Aorta (tissue), 5 donors: ENCODE measurements at regions not wholly inside any gene's neighbourhood (a gene's known extent, or its start where the extent isn't known, plus 50 kb on each side); places are given as distances from the start of the nearest gene placed in this dataset.

Experiments used
- ATAC-seq: fragments of 200-7000 bp; cut with Tn5 transposase; one replicate; pipeline ENCODE4 v1.9.1; 2022; ENCODE audit warnings: moderate library complexity; ENCODE audit not compliant: low FRiP score
- DNase-seq, 2 donors: peaks; one replicate each; pipeline ENCODE4 v3.0.0-alpha.2; 2020
- H3K27ac ChIP-seq, 2 donors: one replicate each; pipeline ENCODE4 v1.5.1; 2013; ENCODE audit warnings: low read length in 2 of 2, mild to moderate bottlenecking in 2 of 2, moderate library complexity in 2 of 2, control low read depth in 1 of 2, inconsistent platforms in 1 of 2, low read depth in 1 of 2
- H3K27me3 ChIP-seq, 2 donors: one replicate each; pipeline ENCODE4 v1.6.1; 2013; ENCODE audit warnings: control low read depth in 1 of 2, low read length in 1 of 2, mild to moderate bottlenecking in 1 of 2, moderate library complexity in 1 of 2; ENCODE audit not compliant: insufficient read depth in 2 of 2, control insufficient read depth in 1 of 2
- H3K36me3 ChIP-seq, 2 donors: one replicate each; pipeline ENCODE4 v1.6.1; 2013; ENCODE audit warnings: control low read depth in 1 of 2, low read length in 1 of 2, mild to moderate bottlenecking in 1 of 2; ENCODE audit not compliant: insufficient read depth in 2 of 2, control insufficient read depth in 1 of 2
- H3K4me1 ChIP-seq, 2 donors: one replicate each; pipeline ENCODE4 v1.6.1; 2013; ENCODE audit warnings: low read length in 2 of 2, control low read depth in 1 of 2, mild to moderate bottlenecking in 1 of 2, moderate library complexity in 1 of 2; ENCODE audit not compliant: insufficient read depth in 2 of 2, control insufficient read depth in 1 of 2
- H3K4me3 ChIP-seq, 2 donors: one replicate each; pipeline ENCODE4 v1.5.1; 2013; ENCODE audit warnings: low read length in 2 of 2, control low read depth in 1 of 2, mild to moderate bottlenecking in 1 of 2
- H3K9me3 ChIP-seq: one replicate; pipeline ENCODE4 v1.6.1; 2013; ENCODE audit warnings: mild to moderate bottlenecking, low read length; ENCODE audit not compliant: control insufficient read depth
- WGBS, 2 donors: extraction: QIAGEN DNeasy Blood & Tissue Kit; methylation state at CpG; one replicate each; pipeline ENCODE4 v1.1.7; 2013; 5-methylcytosine and 5-hydroxymethylcytosine counted together
- intact Hi-C, 2 donors: fragments of 100-400 bp; cut with DNase I; formaldehyde crosslinking; loops; one replicate each; pipeline versions ENCODE4 v1.14.2 to v1.15.0; 2022
- donor health status: healthy with polysubstance abuse.
- donor health status: Bipolar disorder and iron deficiency.
- donor health status: DM: no; HTN: no; CAD: no.
- donor health status: DM: no; HTN: no; CAD: no.
- donor health status: DM: yes; HTN: yes; CAD: no.

DNA sequence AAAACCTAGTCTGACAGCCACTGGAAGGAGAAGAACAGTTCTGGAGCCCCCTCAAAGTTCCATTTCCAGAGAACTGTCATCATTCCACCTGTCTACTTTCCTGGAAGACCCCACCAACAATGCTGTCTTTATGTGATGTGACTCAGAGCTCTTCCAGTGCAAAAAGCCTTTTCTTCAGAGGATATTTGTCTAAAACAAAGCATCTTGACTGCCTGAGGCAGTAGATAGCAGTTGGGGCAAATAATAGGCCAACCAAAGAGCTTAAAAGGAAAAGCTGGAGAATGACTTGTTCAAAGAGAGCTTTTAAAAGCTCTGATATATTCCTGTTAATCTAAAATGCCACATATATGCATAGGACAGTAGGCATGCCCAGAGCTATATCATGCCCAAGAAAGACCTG is 62.6 kb downstream of the MIS18A start:
- no peak overlapping the region for H3K4me3 ChIP-seq
- no peaks in the 10 kb centered on the region for H3K27me3 ChIP-seq
- H3K9me3 ChIP-seq = no peaks in the 10 kb centered on the region
- H3K27ac ChIP-seq = no peak overlapping the region
- no peaks in the 10 kb centered on the region for H3K4me1 ChIP-seq
- H3K36me3 ChIP-seq = no peaks in the 10 kb centered on the region
- ATAC-seq = no peak
- DNase-seq = no peak
- intact Hi-C loops = no loop called here

DNA sequence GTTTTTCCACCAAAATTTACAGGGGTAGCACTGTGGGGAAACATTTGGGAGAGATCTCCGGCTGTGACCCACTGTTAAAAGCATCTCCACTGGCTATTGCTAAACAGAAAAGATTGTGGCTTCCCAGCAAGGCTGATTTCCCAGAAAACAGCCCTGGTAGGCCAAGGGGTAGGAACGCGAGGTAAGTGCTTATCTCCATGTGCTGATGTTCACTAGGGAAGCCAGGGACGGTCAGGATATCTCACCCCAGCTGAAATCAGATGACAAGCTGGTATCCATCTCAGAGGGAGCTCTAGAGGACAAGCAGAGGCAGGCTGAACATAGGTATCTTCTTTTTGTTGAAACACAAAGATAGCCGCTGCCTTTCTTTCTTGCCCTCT is 63.6 kb downstream of the MIS18A start:
- no peaks in the 10 kb centered on the region for H3K36me3 ChIP-seq
- H3K4me3 ChIP-seq = no peak overlapping the region
- 69 to 81% methylated on average over 5 of the region's 5 CpGs for WGBS, 2 donors
- H3K27me3 ChIP-seq = no peaks in the 10 kb centered on the region
- ATAC-seq (no peak), DNase-seq (no peak)
- H3K27ac ChIP-seq = no peak overlapping the region
- H3K9me3 ChIP-seq = no peaks in the 10 kb centered on the region
- H3K4me1 ChIP-seq = no peaks in the 10 kb centered on the region
- intact Hi-C loops = no loop called here

DNA sequence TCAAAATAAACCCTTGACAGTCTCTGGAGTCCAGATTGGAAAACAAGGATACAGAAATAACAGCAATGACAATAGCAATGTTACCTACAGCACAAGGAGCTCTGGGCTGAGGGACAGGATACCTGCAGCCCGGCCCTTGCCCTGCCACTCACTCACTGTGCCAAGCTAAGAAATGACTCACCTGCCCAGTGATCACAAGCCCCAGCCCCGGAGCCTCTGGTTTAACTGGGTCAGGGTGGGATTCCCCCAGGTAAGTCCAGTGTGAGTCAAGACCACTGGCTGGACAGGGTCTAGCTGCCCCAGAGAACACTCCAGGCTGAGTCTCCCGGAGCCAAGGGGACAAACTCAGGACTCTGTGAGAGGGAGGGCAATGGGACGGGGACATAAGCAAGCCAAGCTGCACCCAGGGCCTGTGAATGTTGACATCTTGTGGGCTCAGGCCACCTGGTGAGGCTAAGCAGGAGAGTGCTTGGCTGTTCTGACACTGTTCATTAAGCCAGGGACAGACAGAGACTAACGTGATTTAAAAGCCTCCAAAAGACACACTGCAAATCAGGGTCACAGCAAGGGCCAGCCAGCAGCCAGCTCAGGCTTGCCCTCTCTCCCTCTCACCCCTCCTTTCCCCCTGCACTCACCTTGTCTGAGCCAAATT is 64.1 kb downstream of the MIS18A start:
- DNase-seq (no peak), ATAC-seq (no peak)
- Histone ChIP-seq H3K4me1 (no peaks in the 10 kb centered on the region), H3K27me3 (no peaks in the 10 kb centered on the region), H3K27ac (no peak overlapping the region), H3K9me3 (no peaks in the 10 kb centered on the region), H3K4me3 (no peak overlapping the region), H3K36me3 (no peaks in the 10 kb centered on the region)
- WGBS, 2 donors = 80 to 82% methylated on average over 5 of the region's 5 CpGs
- intact Hi-C loops = no loop called here

DNA sequence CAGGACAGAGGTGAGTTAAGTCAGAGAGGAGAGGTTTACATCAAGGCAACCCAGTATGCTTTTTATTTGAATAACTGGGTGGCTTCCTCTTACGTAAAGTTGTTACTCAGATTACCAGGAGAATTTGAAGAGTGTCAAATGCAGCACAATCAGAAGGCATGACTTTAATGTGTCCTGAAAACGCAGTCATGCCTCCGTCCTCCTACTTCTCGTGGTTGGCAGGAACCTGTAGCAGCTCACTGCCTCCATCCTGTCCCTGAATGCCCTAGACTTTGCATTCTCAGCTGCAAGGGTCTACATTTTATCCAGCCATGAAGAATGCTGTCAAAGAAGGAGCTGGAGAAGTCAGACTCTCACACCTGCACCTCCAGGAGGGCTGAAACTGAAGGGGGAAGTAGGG is 66.7 kb downstream of the MIS18A start:
- no peaks in the 10 kb centered on the region for H3K4me1 ChIP-seq
- DNase-seq (no peak), ATAC-seq (no peak)
- H3K27me3 ChIP-seq = no peaks in the 10 kb centered on the region
- no peaks in the 10 kb centered on the region for H3K36me3 ChIP-seq
- 80 to 84% methylated on average over 4 of the region's 4 CpGs for WGBS, 2 donors
- intact Hi-C loops = no loop called here
- no peak overlapping the region for H3K27ac ChIP-seq
- no peak overlapping the region for H3K4me3 ChIP-seq
- H3K9me3 ChIP-seq = no peaks in the 10 kb centered on the region

DNA sequence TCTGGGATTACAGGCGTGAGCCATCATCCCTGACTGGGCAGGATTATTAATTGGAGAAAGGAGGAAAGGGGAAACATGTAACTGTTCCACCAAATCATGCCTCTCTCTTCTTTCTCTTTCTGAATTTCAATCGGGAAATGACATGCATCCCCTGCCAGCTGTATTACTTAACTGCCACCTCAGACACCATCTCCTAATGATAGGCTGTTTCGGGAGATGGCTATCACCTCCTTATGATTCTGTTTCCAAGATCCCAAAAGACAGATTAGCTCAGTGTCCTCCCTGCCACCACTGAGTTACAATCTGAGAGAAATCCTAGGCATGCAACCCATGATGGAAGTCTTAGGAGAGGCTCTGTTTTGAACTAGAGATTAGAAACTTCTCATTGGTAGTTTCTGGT is 67.5 kb downstream of the MIS18A start:
- no peak overlapping the region for H3K27ac ChIP-seq
- no peak overlapping the region for H3K4me3 ChIP-seq
- ATAC-seq (no peak), DNase-seq (no peak)
- H3K4me1 ChIP-seq = no peaks in the 10 kb centered on the region
- intact Hi-C loops = no loop called here
- no peaks in the 10 kb centered on the region for H3K27me3 ChIP-seq
- H3K9me3 ChIP-seq = no peaks in the 10 kb centered on the region
- H3K36me3 ChIP-seq = no peaks in the 10 kb centered on the region
- 92 to 93% methylated on average over 3 of the region's 3 CpGs for WGBS, 2 donors

DNA sequence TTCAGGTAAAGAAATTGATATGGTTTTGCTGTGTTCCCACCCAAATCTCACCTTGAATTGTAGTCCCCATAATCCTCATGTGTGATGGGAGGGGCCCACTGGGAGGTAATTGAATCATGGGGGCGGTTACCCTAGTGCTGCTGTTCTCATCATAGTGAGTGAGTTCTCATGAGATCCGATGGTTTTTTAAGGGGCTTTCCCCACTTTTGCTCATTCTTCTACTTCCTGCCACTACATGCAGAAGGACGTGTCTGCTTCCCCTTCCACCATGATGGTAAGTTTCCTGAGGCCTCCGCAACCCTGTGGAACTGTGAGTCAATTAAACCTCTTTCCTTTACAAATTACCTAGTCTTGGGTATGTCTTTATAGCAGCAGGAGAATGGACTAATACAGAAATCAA is 69.3 kb downstream of the MIS18A start:
- no peak overlapping the region for H3K4me3 ChIP-seq

DNA sequence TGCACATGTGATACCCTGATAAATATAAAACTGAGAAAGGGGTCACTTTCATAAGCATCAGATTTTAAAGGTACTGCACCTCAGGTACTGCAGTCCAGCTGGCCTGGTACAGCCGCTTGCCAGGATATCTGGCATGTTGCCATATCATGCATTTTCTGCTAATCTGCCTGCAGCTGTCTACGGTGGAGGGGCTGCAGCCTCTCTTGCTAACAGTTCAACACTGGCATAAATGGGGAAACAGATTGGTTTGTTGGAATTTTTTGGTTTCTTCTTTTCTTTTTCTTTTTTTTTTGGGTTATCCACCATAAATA is 71.5 kb downstream of the MIS18A start:
- WGBS, 2 donors = 59 to 60% methylated on average over 2 of the region's 2 CpGs
- no peaks in the 10 kb centered on the region for H3K36me3 ChIP-seq
- DNase-seq = no peak
- H3K4me3 ChIP-seq = no peak overlapping the region
- no peaks in the 10 kb centered on the region for H3K27me3 ChIP-seq
- H3K27ac ChIP-seq = no peak overlapping the region
- ATAC-seq = no peak
- no peaks in the 10 kb centered on the region for H3K9me3 ChIP-seq
- H3K4me1 ChIP-seq = no peaks in the 10 kb centered on the region
- intact Hi-C loops = no loop called here

More for the DNA sequence above, 69.3 kb downstream of the MIS18A start:
- intact Hi-C loops = no loop called here
- WGBS, 2 donors = 79 to 92% methylated on average over 4 of the region's 4 CpGs
- H3K9me3 ChIP-seq = no peaks in the 10 kb centered on the region
- no peaks in the 10 kb centered on the region for H3K27me3 ChIP-seq
- no peaks in the 10 kb centered on the region for H3K36me3 ChIP-seq
- no peak overlapping the region for H3K27ac ChIP-seq
- no peaks in the 10 kb centered on the region for H3K4me1 ChIP-seq
- ATAC-seq (no peak), DNase-seq (no peak)

DNA sequence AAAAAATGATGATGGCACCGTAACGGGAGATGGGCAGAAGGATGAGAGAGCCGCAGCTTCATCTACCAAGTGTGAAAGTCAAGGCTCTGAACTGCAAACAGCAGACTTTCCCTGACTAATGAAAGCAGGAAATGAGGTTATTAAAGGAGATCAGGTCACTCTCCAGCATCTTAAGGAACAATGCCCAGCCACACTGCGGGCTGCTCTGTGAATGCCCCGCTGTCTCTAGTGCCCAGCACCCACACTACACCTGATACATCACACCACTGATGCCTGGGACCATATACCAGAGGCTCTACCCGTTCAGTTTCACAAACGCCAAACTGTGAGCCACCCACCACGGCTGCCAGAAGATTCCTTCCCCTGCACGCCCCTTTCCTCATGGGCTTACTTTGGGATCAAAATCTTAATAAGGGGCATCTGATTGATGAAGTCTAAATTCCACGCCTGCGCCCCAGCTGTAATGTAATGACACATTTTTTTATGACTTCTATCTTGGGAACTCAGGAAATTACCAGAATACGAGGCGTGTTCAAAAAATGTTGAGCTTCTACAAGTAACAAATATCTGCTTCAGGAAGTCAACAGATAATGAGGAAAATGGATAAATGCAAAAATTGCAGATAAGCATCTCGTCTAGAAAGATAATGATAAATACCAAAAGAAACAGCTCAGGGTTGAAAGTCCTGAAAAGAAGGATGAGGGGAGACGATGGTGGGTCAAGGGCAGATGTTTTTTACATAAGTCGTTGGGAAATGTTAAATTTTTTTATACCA is 72.0 kb downstream of the MIS18A start:
- intact Hi-C loops = no loop called here
- no peaks in the 10 kb centered on the region for H3K9me3 ChIP-seq
- no peak overlapping the region for H3K27ac ChIP-seq
- H3K27me3 ChIP-seq = no peaks in the 10 kb centered on the region
- H3K4me1 ChIP-seq = no peaks in the 10 kb centered on the region
- no peak overlapping the region for H3K4me3 ChIP-seq
- no peak for ATAC-seq
- H3K36me3 ChIP-seq = no peaks in the 10 kb centered on the region
- WGBS, 2 donors = 67 to 78% methylated on average over 16 of the region's 16 CpGs
- DNase-seq = no peak

DNA sequence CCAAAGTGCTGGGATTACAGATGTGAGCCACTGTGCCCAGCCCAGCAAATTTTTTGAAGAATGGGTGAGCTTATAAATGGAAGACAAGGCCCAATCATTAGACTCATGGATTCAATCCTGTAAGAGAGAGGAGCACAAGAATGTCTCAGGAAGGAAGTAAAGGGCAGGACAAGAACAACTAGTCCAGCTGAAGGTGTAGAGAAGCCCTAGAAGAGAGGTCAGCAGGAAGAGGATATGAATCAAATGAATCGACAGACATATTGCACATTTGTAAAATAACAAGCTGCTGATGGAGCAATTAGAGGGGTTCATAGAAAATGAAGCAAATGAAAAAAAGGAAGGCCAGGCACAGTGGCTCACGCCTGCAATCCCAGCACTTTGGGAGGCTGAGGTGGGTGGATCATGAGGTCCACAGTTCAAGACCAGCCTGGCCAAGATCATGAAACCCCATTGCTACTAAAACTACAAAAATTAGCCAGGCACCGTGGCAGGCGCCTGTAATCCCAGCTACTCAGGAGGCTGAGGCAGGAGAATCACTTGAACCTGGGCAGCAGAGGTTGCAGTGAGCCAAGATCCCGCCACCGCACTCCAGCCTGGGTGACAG is 74.9 kb downstream of the MIS18A start:
- intact Hi-C loops = no loop called here
- H3K4me1 ChIP-seq = no peaks in the 10 kb centered on the region
- ATAC-seq (no peak), DNase-seq (no peak)
- no peaks in the 10 kb centered on the region for H3K27me3 ChIP-seq
- no peak overlapping the region for H3K4me3 ChIP-seq
- WGBS, 2 donors = 92 to 95% methylated on average over 6 of the region's 6 CpGs
- H3K27ac ChIP-seq = no peak overlapping the region
- no peaks in the 10 kb centered on the region for H3K36me3 ChIP-seq
- H3K9me3 ChIP-seq = no peaks in the 10 kb centered on the region
